ENCODE measurements at regions not wholly inside any gene's neighbourhood (a gene's known extent, or its start where the extent isn't known, plus 50 kb on each side); places are given as distances from the start of the nearest gene placed in this dataset.
"Not testable (repeated sequence)": the region's sequence is repeated elsewhere in the genome, so short reads cannot be mapped to it uniquely, and the experiment has no call there.

DNA sequence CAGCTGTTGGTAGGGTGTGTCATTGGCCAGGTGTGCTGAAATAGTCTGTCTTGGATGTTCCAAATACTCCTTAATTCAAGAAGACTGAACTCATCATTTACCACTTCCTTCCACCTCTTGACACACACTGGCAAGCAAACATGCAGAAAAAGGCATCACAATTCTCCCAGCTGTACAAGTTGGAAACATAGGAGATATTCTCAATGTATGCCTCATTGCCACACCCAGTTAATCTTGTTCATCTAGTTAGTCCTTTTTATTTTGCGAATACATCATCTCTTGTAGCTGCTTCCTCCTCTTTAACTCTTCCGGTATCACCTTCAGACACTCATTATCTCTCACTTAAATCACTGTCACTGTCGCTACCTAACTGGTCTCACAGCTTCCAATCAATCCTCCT lies 75.1 kb upstream of the GOT2 start:
- no peak for DNase-seq (ENCODE audit: low read depth in 2 of 3, low spot score in 1 of 3)

DNA sequence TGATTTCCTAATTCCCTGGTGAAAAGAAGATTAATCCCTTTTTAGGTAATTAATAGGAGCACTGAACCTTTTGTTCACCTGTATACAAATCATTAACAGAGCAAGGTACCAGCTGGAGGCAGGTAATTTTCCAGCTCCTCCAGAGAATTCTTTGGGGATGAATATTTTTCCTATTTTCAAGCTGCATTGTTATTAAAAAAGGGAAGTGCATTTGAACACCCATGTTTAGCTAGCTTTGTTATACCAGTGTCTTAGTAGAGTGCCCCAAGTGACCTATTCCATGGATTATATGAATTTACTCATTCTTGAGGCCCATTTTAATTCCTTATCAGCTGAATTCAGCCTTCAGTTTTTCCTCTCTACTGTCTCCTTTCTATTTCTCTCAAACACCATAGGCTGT lies 73.2 kb upstream of the GOT2 start:
- DNase-seq (ENCODE audit: low read depth in 2 of 3, low spot score in 1 of 3): no peak

DNA sequence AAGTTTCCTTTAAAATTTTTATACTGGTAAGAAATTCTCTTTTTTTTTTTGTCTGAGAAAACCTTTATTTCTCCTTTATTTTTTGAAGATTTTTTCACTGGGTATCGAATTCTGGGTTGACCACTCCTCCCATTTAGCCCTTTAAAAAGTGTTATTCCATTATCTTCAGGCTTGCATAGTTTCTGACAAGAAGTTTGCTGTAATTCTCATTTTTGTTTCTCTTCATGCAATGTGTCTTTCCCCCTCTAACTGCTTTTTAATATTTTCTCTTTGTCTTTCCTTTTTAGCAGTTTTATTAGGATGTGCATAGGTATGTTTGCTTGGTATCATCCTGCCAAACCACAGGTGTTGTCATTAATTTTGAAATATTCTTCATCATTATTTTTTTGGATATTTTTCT lies 67.7 kb upstream of the GOT2 start:
- DNase-seq (ENCODE audit: low read depth in 2 of 3, low spot score in 1 of 3): no peak

DNA sequence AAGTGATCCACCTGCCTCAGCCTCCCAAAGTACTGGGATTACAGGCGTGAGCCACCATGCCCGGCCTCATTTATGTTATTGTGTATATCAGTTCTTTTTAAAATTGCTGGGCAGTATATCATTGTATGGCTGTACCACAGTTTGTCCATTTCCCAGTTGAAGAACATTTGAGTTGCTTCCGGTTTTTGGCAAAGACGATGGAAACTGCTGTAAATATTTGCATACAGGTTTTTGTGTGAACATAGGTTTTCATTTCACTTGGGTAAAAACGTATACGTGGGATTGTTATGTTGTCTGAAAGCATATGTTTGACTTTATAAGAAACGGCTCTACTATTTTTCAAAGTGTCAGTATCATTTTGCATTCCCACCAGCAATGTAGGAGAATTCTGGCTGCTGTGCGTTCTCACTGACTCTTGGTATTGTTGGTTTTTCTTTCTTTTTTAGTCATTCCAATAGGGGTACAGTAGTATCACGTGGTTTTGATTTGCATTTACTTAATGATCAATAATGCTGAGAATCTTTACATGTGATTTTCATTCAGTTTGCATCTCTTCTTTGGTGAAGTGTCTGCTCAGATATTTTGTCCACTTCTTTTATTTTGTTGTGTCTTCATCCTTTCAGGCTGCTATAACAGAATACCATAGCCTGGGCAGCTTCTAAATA lies 63.2 kb upstream of the GOT2 start:
- DNase-seq (ENCODE audit: low read depth in 2 of 3, low spot score in 1 of 3): no peak

DNA sequence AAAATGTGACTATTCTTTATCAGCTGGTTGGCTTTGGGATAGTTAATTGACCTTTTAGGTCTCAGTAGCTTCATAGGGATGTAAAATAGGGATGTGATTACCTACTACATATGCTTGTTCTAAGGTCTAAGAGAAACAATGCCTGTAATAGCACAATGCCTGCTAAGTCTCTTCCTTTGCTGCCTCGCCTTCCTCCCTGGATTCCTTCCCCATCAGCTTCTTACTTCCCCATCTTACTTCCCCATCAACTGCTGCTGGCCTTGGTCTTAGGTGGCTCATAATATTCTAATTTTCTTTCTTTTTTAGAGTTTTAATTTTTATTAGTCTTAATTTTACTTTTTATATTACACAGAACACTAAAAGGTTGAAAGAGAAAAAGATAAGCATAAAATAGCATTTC lies 59.2 kb upstream of the GOT2 start:
- DNase-seq (ENCODE audit: low read depth in 2 of 3, low spot score in 1 of 3): no peak

DNA sequence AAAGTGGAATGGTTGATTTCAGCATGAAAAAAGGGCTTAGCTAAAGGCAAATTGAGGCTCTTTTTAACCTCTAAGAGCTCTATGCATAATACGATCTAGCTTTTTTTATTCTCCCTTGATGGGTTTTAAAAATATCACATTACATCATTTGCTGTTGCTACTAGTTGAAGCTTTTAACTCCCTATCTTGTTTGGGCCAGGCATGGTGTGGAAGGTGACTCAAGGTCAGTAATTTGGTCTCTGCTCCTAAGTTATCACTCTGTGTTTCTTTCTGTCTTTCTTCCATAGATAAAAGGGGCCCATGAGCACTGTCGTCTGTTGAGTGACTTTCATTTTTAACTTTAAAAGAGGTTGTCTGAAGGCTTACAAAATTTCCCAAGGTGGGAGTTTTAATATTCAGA lies 58.1 kb upstream of the GOT2 start:
- DNase-seq (ENCODE audit: low read depth in 2 of 3, low spot score in 1 of 3): no peak

DNA sequence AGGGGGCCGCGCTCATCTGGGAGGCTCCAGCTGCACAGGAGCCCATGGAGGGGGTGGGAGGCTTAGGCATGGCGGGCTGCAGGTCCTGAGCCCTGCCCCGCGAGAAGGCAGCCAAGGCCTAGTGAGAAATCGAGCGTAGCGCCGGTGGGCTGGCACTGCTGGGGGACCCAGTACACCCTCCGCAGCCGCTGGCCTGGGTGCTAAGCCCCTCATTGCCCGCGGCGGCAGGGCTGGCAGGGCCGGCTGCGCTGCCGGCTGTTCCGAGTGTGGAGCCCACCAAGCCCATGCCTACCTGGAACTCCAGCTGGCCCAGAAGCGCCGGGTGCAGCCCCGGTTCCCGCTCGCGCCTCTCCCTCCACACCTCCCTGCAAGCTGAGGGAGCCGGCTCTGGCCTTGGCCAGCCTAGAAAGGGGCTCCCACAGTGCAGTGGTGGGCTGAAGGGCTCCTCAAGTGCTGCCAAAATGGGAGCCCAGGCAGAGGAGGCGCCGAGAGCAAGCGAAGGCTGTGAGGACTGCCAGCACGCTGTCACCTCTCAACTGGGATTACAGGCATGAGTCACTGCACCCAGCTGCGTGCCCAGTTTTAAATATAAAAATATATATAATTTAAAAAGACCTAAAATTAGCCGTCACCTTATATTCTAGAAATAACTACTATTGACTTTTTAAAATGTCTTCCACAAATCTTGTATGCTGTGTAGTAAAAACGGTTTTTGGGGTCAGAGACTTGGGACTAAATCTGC lies 56.9 kb upstream of the GOT2 start:
- DNase-seq (ENCODE audit: low read depth in 2 of 3, low spot score in 1 of 3): not testable (repeated sequence)

DNA sequence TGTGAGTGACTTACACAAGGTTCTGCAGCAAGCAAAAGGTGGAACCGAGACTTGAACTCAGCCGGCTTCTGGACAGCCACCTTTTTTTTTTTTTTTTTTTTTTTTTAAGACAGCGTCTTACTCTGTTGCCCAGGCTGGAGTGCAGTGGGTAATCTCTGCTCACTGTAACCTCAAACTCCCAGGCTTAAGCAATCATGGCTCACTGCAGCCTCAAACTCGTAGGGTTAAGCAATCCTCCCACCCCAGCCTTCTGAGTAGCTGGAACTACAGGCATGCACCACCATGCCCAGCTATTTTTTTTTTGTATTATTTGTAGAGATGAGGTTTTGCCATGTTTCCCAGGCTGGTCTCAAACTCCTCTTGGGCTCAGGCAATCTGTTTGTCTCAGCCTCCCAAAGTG lies 55.2 kb upstream of the GOT2 start:
- DNase-seq (ENCODE audit: low read depth in 2 of 3, low spot score in 1 of 3): no peak
